Mammary epithelial cell (primary cell): ENCODE measurements at regions not wholly inside any gene's neighbourhood (a gene's known extent, or its start where the extent isn't known, plus 50 kb on each side); places are given as distances from the start of the nearest gene placed in this dataset.

Experiments
- EZH2 ChIP-seq: IDR thresholded peaks from 2 replicates; pipeline ENCODE4 v1.6.1; 2012; ENCODE audit warnings: low read length, inconsistent platforms, borderline replicate concordance
- TF ChIP-seq, protein P1 (sequence below), 2 donors: IDR thresholded peaks in 1 of 2; conservative IDR thresholded peaks in 1 of 2; 2 replicates each; pipeline ENCODE4 v1.5.1; 2011 to 2012; ENCODE audit warnings: inconsistent platforms in 2 of 2, low read length in 2 of 2, mild to moderate bottlenecking in 2 of 2, control low read depth in 1 of 2, low read depth in 1 of 2; ENCODE audit not compliant: insufficient read depth in 1 of 2; ENCODE audit errors: extremely low read depth in 1 of 2

DNA sequence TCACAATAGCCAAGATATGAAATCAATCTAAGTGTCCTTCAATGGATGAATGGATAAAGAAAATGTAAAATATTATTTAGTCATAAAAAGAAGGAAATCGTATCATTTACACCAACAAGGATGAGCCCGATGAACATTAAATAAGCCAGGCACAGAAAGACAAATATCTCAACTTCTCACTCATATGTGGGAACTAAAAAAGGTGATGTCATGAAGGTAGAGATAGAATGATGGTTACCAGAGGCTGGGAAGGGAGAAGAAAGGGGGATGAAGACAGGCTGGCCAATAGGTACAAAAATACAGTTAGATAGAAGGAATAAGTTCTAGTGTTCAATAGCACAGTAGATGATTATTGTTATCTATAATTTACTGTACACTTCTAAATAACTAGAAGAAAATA, 94.9 kb upstream of the RAP1B start:
- TF ChIP-seq, protein P1, sequence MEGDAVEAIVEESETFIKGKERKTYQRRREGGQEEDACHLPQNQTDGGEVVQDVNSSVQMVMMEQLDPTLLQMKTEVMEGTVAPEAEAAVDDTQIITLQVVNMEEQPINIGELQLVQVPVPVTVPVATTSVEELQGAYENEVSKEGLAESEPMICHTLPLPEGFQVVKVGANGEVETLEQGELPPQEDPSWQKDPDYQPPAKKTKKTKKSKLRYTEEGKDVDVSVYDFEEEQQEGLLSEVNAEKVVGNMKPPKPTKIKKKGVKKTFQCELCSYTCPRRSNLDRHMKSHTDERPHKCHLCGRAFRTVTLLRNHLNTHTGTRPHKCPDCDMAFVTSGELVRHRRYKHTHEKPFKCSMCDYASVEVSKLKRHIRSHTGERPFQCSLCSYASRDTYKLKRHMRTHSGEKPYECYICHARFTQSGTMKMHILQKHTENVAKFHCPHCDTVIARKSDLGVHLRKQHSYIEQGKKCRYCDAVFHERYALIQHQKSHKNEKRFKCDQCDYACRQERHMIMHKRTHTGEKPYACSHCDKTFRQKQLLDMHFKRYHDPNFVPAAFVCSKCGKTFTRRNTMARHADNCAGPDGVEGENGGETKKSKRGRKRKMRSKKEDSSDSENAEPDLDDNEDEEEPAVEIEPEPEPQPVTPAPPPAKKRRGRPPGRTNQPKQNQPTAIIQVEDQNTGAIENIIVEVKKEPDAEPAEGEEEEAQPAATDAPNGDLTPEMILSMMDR (conservative IDR thresholded peaks at IDR 0.05 in 1 of 2, IDR thresholded peaks at IDR 0.05 in 1 of 2; ENCODE audit: extremely low read depth in 1 of 2, insufficient read depth in 1 of 2, low read depth in 1 of 2, low read length in 2 of 2), result no peak
- TF ChIP-seq EZH2, result no peak
